Stimulated activated CD8-positive, alpha-beta memory T cell treated with anti-CD3 and anti-CD28 coated beads, Interleukin-15, amount 100 ng/mL, for 48 hours (primary cell): ENCODE measurements at regions not wholly inside any gene's neighbourhood (a gene's known extent, or its start where the extent isn't known, plus 50 kb on each side); places are given as distances from the start of the nearest gene placed in this dataset.

ENCODE experiments used
- DNase-seq, 2 donors: peaks; one replicate each; pipeline ENCODE4 v3.0.0-alpha.2; 2020; ENCODE audit warnings: low read depth in 2 of 2

GRCh38 chr2:51510303-51510702 is 478.4 kb upstream of the NRXN1 start:
- no peak for DNase-seq

GRCh38 chr2:51505533-51505932 is 473.6 kb upstream of the NRXN1 start:
- DNase-seq: no peak

GRCh38 chr2:51490576-51491234 is 458.8 kb upstream of the NRXN1 start:
- no peak for DNase-seq

- DNase-seq: no peak
Observed at GRCh38 chr2:51484605-51485004, 452.7 kb upstream of the NRXN1 start.

GRCh38 chr2:51483720-51484119 is 451.8 kb upstream of the NRXN1 start:
- no peak for DNase-seq

GRCh38 chr2:51472783-51473182 is 440.9 kb upstream of the NRXN1 start:
- DNase-seq: no peak

- DNase-seq: no peak
Observed at GRCh38 chr2:51472300-51472699, 440.4 kb upstream of the NRXN1 start.

GRCh38 chr2:51469102-51469501 is 437.2 kb upstream of the NRXN1 start:
- no peak for DNase-seq

GRCh38 chr2:51465326-51465725 is 433.4 kb upstream of the NRXN1 start:
- DNase-seq: no peak

GRCh38 chr2:51454177-51454576 is 422.2 kb upstream of the NRXN1 start:
- DNase-seq: no peak

GRCh38 chr2:51448911-51449310 is 417.0 kb upstream of the NRXN1 start:
- no peak for DNase-seq

- no peak for DNase-seq
Observed at GRCh38 chr2:51441786-51442185, 409.9 kb upstream of the NRXN1 start.

- DNase-seq: no peak
Observed at GRCh38 chr2:51424418-51424817, 392.5 kb upstream of the NRXN1 start.

GRCh38 chr2:51420511-51420910 is 388.6 kb upstream of the NRXN1 start:
- DNase-seq: no peak

- no peak for DNase-seq
Observed at GRCh38 chr2:51413726-51414125, 381.8 kb upstream of the NRXN1 start.

GRCh38 chr2:51410331-51410730 is 378.4 kb upstream of the NRXN1 start:
- DNase-seq: no peak

- DNase-seq: no peak
Observed at GRCh38 chr2:51409920-51410319, 378.0 kb upstream of the NRXN1 start.

GRCh38 chr2:51404226-51404625 is 372.3 kb upstream of the NRXN1 start:
- no peak for DNase-seq

- DNase-seq: no peak
Observed at GRCh38 chr2:51401546-51401945, 369.6 kb upstream of the NRXN1 start.

- no peak for DNase-seq
Observed at GRCh38 chr2:51387235-51387634, 355.3 kb upstream of the NRXN1 start.

GRCh38 chr2:51379997-51380396 is 348.1 kb upstream of the NRXN1 start:
- no peak for DNase-seq

GRCh38 chr2:51368250-51368649 is 336.3 kb upstream of the NRXN1 start:
- no peak for DNase-seq

- DNase-seq: no peak
Observed at GRCh38 chr2:51350100-51350499, 318.2 kb upstream of the NRXN1 start.

- no peak for DNase-seq
Observed at GRCh38 chr2:51344886-51345285, 313.0 kb upstream of the NRXN1 start.
